ENCODE measurements at regions not wholly inside any gene's neighbourhood (a gene's known extent, or its start where the extent isn't known, plus 50 kb on each side); places are given as distances from the start of the nearest gene placed in this dataset.

DNA sequence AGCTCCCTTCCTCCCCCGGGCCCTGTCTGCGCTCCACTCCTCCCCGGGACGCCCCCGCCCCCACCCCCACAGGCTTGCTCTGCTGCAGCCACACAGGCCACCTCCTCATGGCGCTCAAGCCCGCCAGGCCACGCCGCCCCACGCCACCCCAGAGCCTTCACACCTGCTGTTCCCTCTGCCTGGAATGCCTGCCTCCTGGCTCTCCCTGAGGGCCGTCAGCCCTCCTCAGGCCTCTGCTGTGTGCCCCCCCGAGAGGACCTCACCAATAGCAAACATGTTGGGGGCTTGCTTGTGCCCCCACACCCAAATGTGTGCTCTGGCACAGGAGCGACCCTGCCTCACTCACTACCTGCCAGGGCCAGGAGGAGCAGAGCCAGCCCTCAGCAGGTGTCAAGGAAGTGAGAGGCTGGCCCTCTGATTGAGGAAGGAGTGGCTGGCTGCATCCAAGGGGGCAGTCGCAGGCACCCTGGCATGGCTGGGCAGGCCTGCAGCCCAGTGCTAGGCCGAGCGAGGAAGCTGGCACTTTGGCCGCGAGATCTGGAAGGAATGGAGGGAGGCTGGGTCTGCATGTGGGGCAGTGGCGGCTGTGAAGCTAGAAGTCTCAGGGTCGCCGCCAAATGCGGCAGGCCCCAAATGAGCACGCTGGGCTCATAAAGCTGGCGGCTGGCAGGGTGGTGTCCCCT lies 86.5 kb downstream of the INHBB start:
- TF ChIP-seq POLR2A (IDR thresholded peaks at IDR 0.05; ENCODE audit: low read depth, low read length): no peak
- FAIRE-seq: no peak
- DNase-seq (ENCODE audit: insufficient read length, low spot score): no peak

DNA sequence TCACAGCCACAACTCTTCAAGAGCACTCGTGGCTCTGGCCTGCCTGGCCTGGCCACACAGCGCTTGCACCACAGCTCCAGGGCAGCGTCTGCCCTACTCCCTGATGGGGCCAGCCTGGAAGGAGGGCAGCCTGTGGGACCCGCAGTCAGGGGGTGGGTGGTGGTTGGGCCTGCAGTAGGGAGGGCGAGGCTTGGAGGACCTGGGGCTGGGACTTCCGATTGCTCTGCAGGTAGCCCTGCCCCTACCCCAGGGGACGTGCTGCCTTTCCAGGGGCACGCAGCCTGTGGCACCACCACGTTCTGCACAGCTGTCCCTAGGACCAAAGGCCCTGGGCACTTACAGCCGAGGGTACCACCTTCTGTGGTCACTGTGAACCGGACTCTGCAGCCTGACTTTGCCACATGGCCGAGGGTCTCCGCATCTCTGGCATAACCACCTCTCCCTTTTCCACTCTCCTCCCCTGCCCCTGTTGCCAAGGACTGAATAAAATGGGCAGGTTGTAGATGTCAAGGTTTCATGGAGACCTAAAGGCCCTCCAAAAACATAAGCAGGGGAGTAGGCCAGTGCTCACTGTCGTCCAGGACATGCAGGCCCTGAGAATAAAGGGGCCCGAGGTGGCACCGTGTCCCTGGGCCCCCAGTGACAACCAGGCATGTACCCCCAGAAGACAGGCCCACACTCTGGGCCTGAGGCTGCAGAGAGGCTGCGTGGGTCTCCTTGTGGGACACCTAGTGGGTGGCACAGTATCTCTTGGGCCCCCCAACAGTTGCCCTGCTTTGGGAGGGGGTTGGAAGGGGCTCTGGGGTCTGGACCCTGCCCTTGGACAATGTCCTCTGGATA lies 87.3 kb downstream of the INHBB start:
- FAIRE-seq (no peak), DNase-seq (ENCODE audit: insufficient read length, low spot score) (no peak)
- no peak for TF ChIP-seq POLR2A (IDR thresholded peaks at IDR 0.05; ENCODE audit: low read depth, low read length)

DNA sequence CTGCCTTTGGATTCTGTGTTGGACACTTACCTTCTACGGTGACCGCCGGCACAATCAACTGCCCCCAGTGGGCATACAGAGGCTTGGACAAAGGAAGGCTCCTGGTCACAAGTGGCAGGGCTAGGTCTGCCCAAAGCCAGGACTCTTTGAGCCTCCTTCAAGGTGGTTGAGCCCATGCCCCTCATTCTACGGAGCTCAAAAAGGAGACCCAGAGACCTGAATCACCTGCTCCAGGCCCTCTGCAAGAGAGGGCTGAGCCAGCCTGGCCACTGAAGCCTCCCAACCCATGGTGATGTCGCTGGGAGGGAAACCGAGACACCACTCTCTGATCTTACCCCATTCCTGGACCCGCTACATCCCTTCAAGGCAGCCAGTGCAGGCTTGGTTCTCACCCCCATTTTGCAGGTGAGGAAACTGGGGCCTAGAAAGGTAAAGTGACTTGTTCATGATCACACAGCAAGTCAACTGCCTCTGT lies 87.9 kb downstream of the INHBB start:
- TF ChIP-seq POLR2A (IDR thresholded peaks at IDR 0.05; ENCODE audit: low read depth, low read length): no peak
- FAIRE-seq (no peak), DNase-seq (ENCODE audit: insufficient read length, low spot score) (no peak)

- no peak for FAIRE-seq
- TF ChIP-seq POLR2A (IDR thresholded peaks at IDR 0.05; ENCODE audit: low read depth, low read length): no peak
- DNase-seq (ENCODE audit: insufficient read length, low spot score): no peak
Measured at GRCh38 chr2:120434492-120435308, 88.8 kb downstream of the INHBB start.

GRCh38 chr2:120435671-120436459 lies 89.9 kb downstream of the INHBB start:
- FAIRE-seq (no peak), DNase-seq (ENCODE audit: insufficient read length, low spot score) (no peak)

GRCh38 chr2:120436460-120436739 lies 90.5 kb downstream of the INHBB start:
- FAIRE-seq (no peak), DNase-seq (ENCODE audit: insufficient read length, low spot score) (peak; percentile 71)
- TF ChIP-seq POLR2A (IDR thresholded peaks at IDR 0.05; ENCODE audit: low read depth, low read length): no peak

More at GRCh38 chr2:120435671-120436459, 89.9 kb downstream of the INHBB start:
- no peak for TF ChIP-seq POLR2A (IDR thresholded peaks at IDR 0.05; ENCODE audit: low read depth, low read length)

DNA sequence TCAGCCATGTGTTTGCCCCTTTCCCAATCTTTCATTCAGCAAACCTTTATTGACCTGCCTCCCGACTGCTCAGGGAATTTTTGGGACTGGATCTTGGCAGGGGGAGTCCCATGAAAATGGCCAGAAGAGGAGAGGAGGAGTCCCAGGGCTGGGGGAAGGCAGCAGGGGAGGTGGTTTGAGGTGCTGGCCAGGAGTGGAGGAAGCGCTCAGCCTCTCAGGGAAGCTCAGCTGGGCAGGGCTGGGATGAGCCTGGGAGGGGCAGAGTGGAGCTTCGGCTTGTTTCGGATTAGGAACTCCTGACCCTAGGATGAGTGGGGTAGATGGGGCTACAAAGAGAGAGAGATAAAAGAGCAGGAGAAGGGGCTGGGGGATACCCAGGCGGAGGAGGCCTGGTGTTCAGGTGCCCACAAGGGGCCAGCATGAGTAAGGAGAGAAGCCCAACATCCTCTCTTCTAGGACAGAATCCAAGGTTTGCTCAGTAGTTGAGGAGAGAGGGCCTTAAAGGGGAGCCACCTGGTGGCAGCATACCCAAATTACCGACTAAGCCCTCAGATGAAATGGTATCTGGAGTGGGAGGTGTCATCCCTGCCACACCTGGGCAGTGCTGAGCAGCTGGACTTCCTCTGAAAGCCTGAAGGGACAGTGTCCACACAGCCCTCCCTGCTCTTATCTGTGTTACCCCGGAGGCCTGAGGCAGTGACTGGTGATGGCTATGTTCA lies 91.1 kb downstream of the INHBB start:
- FAIRE-seq (no peak), DNase-seq (ENCODE audit: insufficient read length, low spot score) (peak; percentile 79)
- TF ChIP-seq POLR2A (IDR thresholded peaks at IDR 0.05; ENCODE audit: low read depth, low read length): no peak

- no peak for DNase-seq (ENCODE audit: insufficient read length, low spot score)
- FAIRE-seq: no peak
- no peak for TF ChIP-seq POLR2A (IDR thresholded peaks at IDR 0.05; ENCODE audit: low read depth, low read length)
Measured at GRCh38 chr2:120437604-120438000, 91.7 kb downstream of the INHBB start.

- FAIRE-seq (no peak), DNase-seq (ENCODE audit: insufficient read length, low spot score) (no peak)
- no peak for TF ChIP-seq POLR2A (IDR thresholded peaks at IDR 0.05; ENCODE audit: low read depth, low read length)
Measured at GRCh38 chr2:120438301-120439066, 92.5 kb downstream of the INHBB start.

- no peak for DNase-seq (ENCODE audit: insufficient read length, low spot score)
- no peak for TF ChIP-seq POLR2A (IDR thresholded peaks at IDR 0.05; ENCODE audit: low read depth, low read length)
- no peak for FAIRE-seq
Measured at GRCh38 chr2:120439067-120439368, 93.1 kb downstream of the INHBB start.

GRCh38 chr2:120439637-120440384 lies 93.9 kb downstream of the INHBB start:
- TF ChIP-seq POLR2A (IDR thresholded peaks at IDR 0.05; ENCODE audit: low read depth, low read length): no peak
- no peak for FAIRE-seq
- DNase-seq (ENCODE audit: insufficient read length, low spot score): no peak

Measured in H54 (cell line).